ENCODE measurements at regions not wholly inside any gene's neighbourhood (a gene's known extent, or its start where the extent isn't known, plus 50 kb on each side); places are given as distances from the start of the nearest gene placed in this dataset.

DNA sequence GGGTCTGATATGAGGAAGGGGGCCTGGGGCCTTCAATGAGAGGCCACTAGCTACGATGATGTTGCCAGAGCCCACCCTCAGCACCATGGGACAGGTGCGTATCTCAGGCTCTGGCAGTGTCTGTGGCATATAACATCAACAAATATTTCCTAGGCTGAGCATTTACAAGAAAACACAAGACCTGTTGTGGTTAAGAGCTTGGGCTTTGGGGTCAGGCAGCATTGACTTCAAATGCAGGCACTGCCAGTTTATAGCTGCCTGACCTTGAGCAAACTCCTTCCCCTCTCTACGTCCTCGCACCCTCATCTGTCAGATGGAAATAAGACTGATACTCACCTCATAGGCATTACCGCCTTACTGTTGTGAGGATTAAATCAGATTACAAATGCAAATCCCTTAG is 156.0 kb downstream of the KATNAL1 start:
- DNase-seq (ENCODE audit: low read depth): no peak

- no peak for DNase-seq (ENCODE audit: low read depth)
Measured at GRCh38 chr13:30149248-30149647, 158.1 kb downstream of the KATNAL1 start.

DNA sequence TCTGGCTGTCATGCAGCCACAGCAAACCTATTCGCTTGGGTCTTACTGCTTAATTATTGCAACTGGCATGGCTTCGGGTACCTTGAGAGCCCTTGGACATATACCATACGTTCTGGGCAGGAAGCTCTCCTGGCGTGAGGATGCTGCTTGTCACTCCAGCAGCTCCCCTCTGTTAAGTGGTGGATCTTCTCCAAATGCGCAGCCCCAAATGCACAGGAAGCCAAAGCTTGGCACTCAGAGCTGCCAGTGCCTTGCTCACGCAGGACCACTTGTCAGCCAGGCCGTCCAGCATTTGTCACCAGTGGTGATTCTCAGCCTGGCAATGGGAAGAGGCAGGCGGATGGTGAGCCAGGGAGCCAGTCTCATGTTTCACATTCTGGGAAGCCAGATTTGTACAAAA is 158.6 kb downstream of the KATNAL1 start:
- no peak for DNase-seq (ENCODE audit: low read depth)

DNA sequence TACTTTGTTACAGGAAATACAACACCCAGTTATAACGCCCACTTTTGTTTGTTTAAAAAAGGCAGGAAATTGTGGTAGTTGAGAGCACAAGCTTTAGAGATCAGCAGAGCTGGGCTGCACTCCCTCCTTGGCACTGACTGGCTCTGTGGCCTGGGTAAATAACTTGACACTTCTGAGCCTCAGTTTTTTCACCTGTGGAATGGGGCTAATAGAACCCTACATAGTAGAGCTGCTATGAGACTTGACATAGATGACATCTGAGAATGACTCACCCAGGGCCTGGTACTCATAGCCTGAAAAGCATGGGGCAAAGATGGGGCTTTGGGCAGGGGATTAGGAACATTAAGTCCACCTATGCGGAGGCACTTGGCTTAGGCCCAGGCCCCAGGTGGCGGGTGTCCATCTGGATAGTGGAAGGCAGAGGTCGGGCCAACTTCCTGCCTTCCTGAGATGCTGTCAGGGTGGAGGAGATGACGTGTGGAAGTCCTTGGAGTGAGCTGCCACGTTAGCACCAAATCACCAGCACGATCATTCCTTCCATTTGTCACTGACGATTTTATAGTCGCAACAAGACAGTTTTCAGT is 159.1 kb downstream of the KATNAL1 start:
- DNase-seq (ENCODE audit: low read depth): no peak

DNA sequence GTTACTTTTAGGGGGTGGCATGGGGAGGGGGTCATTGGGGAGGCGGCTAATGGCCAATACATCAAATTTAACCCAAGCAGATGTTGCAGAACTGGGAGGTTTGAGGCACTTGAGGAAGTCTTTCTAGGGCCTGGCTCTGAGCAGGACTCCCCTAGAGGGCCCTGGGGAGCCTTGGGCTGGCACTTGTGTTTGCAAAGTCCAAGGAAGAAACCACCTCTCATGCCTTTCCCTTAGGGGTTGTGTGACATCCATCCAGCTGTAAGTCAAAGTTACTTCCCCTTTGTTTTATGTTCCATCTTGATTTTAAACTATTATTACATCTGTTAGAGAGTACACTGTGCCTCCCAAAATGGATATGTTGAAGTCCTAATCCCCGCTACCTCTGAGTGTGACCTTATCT is 159.9 kb downstream of the KATNAL1 start:
- no peak for DNase-seq (ENCODE audit: low read depth)

- no peak for DNase-seq (ENCODE audit: low read depth)
Measured at GRCh38 chr13:30147015-30147414, 160.3 kb downstream of the KATNAL1 start.

GRCh38 chr13:30145709-30146367 is 161.5 kb downstream of the KATNAL1 start:
- DNase-seq (ENCODE audit: low read depth): no peak

GRCh38 chr13:30143666-30144400 is 163.5 kb downstream of the KATNAL1 start:
- DNase-seq (ENCODE audit: low read depth): peak; percentile 65

- DNase-seq (ENCODE audit: low read depth): peak; percentile 97
Measured at GRCh38 chr13:30142486-30143211, 164.7 kb downstream of the KATNAL1 start.

DNA sequence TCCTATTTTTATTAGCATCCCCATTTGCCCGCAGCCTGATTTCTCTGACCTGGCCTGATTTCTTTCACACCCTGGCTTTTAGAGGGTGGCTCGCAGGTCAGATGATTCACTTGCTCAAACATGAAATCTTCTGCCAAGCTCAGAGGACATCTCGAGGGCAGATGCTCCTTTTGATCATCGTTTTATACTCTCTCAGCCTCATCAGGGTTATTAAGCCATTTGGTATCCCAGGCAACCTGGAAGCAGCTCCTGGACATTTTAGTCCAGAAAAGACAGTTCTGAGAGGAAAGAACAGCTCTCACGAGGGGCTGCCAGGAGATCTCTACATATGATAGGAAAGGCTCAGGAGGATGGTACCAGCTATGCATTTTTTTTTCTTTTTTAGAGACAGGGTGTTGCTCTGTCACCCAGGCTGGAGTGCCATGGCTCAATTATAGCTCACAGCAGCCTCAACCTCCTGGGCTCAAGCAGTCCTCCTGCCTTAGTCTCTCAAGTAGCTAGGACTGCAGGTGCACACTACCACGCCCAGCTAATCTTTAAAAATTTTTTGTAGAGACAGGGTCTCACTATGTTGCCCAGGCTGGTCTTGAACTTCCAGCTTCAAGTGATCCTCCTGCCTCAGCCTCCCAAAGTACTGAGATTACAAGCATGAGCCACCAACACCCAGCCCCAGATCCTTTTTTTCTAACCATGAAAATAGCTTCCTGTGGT is 165.4 kb downstream of the KATNAL1 start:
- DNase-seq (ENCODE audit: low read depth): no peak

- no peak for DNase-seq (ENCODE audit: low read depth)
Measured at GRCh38 chr13:30140973-30141372, 166.4 kb downstream of the KATNAL1 start.

DNA sequence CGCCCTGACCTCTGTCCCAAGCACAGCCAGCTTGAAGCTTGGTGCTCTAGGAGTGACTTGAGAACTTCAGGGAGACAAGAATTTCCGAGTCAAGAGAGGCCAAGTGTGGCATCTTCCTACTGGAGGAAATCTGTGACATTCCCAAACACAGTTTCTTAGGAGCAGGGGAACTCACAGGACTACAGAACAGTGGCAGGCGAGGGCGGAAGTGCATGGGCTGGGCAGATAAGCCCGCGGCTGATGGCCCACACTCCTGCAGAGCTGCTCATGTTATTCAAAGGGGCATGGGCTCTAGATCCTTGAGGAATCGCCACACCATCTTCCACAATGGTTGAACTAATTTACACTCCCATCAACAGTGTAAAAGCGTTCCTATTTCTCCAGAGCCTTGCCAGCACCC is 168.8 kb downstream of the KATNAL1 start:
- no peak for DNase-seq (ENCODE audit: low read depth)

- no peak for DNase-seq (ENCODE audit: low read depth)
Measured at GRCh38 chr13:30135868-30136267, 171.5 kb downstream of the KATNAL1 start.

DNA sequence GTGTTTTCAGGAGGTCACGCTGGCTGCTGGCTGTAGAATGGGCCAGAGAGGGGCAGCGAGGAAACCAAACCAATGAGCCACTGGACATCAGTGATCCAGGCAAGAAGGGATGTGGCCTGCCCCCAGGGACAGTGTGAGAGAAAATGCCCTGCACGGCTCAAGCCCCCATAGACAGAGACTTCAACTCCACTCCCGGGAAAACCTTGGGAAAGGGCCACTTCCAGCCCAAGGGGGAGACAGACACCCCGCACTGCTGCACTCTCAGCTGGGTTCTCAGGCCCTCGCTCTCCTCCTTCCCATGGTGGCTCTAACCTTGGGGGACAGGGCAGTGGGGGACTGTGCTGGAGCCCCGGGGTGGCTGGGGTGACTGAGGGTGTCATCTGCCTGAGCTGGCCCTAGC is 172.0 kb downstream of the KATNAL1 start:
- no peak for DNase-seq (ENCODE audit: low read depth)

- DNase-seq (ENCODE audit: low read depth): no peak
Measured at GRCh38 chr13:30134578-30134977, 172.8 kb downstream of the KATNAL1 start.

DNA sequence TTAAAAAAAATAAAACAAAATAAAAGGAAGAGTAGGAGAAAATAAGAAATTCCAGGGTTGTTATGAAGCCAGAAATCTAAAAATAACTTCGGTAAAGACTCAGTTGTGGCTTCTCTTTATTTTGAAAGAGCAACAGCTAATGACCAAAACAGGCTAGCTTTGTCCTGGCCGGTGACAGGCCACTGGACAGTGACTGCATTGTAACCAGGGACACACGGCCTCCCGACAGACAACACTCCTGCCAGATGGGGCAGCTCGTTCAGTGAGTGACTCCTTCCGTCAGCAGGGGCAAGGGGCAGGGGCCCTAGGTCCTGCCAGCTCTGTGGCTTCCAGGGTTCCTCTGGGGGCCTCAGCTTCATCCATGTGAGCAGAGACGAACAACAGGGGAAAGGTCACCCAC is 173.4 kb downstream of the KATNAL1 start:
- no peak for DNase-seq (ENCODE audit: low read depth)

- DNase-seq (ENCODE audit: low read depth): no peak
Measured at GRCh38 chr13:30133554-30133912, 173.8 kb downstream of the KATNAL1 start.

DNA sequence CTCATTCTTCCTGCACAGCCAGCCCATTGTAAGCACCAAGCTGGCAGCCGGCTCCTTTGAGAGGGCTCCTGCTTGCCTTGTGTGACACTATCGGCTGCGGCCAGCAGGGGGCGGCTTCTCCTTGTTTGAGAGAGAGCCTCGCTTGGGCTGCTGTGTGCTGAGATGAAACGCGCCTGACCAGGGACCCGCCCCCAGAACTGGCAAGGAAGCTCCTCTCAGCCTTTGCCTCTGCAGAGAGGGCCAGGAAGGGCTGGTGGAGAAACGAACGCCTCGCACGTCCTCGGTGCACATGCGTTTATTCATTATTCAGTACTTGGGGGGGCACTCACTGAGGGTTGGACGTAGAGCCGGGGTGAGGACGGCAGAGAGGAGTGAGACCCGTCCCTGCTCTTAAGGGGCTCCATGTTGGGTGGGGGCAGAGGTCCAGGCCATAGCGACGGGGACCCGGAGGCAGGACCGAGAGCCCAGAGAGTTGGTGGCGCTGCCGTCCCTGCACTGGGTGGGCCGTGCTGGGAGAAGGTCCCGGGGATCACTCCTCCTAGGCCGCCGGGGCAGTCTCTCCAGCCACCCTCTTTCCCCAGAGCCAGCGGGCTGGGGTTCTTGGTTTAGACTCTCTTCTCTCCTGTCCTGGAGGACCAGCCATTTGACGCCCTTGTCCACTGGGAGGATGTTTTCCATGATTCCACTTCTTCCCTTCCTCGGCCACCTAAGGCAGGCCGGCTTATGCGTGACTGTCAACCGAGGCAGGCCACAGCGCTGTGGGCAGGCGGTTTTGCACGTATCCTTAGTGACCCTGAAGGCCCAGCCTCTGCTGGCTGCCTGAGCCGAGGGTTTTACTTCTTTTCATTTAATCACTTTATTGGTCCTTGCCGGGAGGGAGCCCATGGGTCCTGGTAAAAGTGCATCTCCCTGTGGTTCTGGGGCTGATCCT is 174.5 kb downstream of the KATNAL1 start:
- peak; percentile 82 for DNase-seq (ENCODE audit: low read depth)

DNA sequence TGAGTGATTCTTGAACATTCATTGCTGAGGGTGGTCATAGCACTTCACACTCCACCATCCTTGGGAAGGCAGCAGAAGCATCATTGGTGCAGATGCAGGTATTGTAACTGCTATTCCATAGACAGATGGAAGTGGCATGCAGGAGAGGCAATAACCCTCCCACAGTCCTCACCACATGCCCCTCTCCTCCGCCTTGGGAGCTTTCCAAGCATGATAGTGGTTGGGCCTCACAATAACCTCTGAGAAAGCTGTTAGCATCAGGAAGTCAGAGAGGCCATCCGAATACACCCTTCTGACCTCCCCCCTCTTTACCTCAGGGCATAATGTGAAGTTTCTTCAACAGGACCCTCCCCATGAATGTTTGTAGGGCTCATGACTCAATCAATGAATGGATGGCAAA is 177.9 kb downstream of the KATNAL1 start:
- no peak for DNase-seq (ENCODE audit: low read depth)

DNA sequence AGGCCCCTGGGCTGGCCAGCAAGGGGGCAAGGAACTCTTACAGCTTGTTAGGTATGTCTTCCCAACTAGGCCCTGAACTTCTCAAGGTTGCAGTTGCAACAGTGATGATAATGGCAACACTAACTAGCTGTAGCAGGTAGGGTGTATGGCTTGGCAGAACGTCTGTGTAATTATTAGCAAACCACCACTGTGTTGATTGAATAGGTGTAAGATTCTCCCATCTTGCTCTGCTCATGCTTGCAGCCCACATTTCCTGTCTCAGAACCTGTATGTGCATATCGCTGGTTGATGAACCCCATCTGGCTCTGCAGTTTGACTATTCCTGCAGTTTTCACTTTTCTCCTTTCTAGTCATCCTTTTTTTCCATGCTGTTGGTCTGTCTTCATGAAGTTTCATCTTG is 178.8 kb downstream of the KATNAL1 start:
- no peak for DNase-seq (ENCODE audit: low read depth)

DNA sequence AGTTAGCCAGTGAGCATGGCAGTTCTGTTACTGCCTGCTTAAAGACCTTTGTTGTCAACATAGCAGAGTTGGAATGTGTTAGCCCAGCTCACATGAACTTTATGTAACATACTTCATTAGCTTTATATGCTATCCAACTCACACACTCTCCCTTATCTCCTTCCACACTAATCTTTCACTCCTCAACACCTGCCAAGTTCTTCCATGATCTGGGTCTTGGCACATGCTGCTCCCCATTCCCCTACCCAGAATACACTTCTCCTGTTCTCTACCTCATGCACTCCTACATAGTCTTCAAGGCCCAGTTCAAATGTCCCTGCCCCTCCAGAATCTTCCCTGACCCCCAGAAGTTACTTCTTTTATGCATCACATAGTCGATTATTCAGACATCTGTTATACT is 179.3 kb downstream of the KATNAL1 start:
- no peak for DNase-seq (ENCODE audit: low read depth)

All from LHCN-M2 (cell line).